ENCODE measurements at regions not wholly inside any gene's neighbourhood (a gene's known extent, or its start where the extent isn't known, plus 50 kb on each side); places are given as distances from the start of the nearest gene placed in this dataset.
"Not testable (repeated sequence)": the region's sequence is repeated elsewhere in the genome, so short reads cannot be mapped to it uniquely, and the experiment has no call there.

- no peak for DNase-seq (ENCODE audit: low read depth)
These were observed 911.9 kb downstream of the TTLL7 start for GRCh38 chr1:83086986-83087512.

DNA sequence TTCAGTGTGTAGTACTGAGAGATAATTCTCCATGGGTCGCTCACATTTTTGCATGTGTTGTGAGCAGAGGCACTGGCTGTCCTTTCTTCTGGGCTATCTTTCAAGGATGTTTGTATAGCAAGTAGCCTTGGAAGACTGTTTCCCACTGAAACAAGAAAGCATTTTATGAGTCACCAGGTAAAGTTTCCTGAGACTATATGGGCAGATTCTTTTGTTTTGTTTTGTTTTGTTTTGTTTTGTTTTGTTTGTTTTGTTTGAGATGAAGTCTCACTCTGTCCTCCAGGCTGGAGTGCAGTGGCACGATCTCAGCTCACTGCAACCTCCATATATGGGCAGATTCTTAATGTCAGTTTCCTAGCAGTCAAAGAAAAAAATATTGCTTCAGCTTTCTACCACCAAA lies 912.6 kb downstream of the TTLL7 start:
- DNase-seq (ENCODE audit: low read depth), result no peak

DNA sequence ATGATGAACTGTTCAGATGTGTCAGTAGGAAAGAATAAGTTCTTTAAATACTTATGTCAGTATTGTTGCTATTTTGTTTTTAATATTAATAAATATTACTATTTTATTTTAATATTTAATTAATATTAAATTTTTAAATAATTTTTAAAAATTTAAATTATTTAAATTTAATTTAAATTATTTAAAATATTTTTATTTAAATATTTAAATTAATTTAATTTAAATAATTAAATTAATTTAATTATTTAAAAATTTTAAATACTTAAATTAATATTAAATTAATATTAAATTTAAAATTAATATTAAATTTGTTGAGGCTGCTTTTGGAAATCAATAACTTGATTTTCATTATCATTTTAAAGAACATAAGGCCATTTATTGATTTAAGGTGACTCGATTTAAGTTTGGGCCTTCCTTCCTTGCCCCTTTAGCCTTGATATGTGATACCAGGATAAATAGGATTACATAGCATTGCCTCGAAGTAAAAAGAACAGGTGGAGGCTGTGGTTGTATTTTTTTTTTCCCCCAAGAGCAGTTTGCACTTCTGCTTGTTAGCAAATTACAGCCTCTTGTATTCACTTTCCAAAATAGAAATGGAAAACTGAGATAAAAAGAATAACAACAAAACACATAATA lies 915.2 kb downstream of the TTLL7 start:
- no peak for DNase-seq (ENCODE audit: low read depth)

GRCh38 chr1:83077411-83077810 lies 921.5 kb downstream of the TTLL7 start:
- DNase-seq (ENCODE audit: low read depth), result no peak

DNA sequence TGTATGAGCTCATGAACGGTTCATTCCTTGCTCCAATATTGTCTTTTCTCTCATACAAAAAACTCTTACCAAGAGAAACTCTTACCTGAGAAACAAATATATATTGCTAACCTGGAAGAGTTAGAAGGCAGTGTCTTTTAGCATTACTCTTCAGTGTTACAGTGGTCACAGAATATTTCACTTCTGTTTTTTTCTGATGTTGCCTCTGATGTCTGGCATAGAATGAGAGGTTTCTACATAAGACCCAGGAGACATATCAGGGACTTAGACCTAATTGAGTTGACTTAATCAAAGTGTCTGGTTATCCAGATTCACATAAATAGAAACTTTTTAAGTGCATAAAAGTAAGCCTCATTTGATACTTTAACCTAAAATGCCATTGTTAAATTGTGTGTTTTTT lies 923.8 kb downstream of the TTLL7 start:
- DNase-seq (ENCODE audit: low read depth), result no peak

GRCh38 chr1:83067954-83068353 lies 931.0 kb downstream of the TTLL7 start:
- DNase-seq (ENCODE audit: low read depth), result no peak

DNA sequence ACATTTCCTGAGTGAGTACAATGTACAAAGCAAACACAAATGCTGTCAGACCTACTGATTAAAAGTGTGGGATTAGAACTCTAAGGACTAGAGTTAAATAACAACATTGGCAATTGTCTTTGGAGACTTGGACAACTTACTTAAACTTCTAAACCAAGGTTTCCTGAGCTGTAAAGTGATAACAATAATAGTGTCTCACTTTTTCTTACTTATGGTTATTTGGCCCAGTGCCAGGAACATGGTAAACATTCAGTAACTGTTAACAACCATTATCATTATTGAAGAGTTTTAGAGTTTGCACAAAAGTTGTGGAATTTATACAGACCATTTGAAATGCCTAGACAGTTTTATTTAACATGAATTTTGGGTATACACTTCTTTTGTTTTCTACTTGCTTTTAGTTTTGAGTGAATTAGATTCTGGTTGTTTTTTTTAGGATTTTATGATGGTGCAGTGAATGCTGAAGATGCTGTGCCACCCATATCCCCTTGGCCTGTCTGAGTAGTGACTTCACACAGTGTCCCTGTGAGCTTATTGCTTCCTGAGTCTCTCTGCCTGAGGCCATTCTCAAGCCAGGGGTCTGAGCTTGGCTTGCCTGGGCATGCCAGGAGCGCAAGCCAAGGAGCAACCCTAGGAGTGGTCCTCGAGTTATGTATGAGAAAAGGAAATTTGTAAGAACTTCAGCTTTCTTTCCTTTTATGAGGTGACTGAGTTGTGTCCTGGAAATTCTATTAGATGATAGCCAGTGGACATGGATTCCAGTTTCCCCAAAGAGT lies 932.8 kb downstream of the TTLL7 start:
- no peak for DNase-seq (ENCODE audit: low read depth)

DNA sequence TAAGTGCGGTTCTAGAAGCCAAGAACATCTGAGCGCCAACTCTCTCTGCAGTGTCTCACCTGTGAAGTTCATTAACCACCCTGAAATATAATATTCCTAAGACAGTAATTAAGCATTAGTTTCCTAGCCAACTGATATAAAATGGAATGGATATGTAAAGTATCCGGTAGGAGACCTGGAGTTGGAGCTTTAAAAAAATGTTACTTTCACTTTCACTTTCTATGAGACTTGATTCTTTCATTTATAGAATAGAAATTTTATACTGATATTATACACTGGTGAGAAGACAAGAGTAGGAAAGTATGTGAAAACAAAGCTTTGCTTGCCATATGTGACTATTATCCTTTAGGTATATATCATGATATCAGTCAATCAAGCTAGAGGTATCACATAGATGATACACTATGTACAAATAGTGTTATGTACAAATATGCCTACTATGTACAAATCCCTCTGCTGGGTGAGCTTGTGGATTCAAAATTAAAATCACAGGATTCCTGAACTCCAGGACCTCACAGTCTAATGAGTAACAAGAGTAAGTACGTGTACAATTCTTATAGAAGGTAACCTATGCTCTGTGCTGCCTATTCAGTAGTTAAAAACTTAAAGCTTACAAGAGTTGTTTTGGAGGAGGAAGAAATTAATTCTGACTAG lies 934.2 kb downstream of the TTLL7 start:
- no peak for DNase-seq (ENCODE audit: low read depth)

DNA sequence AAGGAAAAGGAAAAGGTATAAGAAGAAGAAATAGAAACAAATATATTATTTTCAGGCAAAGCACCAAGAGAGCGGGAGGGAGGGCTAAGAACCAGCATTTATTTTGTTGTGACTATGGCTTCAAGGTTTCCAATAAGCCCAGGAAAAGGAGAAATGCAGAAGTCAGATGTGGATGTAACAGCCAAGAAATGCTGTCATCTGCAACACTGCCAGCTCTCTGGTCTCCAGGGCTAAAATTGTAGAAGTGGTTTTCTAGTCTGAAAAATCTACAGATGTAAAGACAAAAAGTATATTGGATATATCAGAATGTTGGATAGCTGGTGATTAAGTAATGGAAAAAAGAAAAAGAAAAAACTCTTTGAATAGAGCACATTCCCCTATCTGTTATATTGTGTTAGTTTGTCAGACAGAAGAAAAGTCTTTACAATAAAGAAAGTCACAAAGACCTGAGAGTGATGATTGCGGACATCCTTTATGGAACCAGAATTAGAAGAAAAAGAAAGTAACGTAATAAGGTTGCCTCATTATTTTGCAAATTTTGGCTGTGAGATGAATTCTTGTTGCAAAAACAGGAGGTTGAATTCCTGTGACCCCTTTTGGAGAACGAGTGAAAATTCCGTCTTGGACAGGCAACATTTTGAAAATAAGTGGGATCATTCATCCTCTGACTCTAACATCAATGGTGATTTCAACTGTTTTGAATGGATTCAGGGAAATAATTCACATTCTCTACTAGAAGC lies 938.1 kb downstream of the TTLL7 start:
- DNase-seq (ENCODE audit: low read depth), result no peak

- DNase-seq (ENCODE audit: low read depth), result no peak
These were observed 938.7 kb downstream of the TTLL7 start for GRCh38 chr1:83060221-83060620.

- no peak for DNase-seq (ENCODE audit: low read depth)
These were observed 940.6 kb downstream of the TTLL7 start for GRCh38 chr1:83058327-83058726.

DNA sequence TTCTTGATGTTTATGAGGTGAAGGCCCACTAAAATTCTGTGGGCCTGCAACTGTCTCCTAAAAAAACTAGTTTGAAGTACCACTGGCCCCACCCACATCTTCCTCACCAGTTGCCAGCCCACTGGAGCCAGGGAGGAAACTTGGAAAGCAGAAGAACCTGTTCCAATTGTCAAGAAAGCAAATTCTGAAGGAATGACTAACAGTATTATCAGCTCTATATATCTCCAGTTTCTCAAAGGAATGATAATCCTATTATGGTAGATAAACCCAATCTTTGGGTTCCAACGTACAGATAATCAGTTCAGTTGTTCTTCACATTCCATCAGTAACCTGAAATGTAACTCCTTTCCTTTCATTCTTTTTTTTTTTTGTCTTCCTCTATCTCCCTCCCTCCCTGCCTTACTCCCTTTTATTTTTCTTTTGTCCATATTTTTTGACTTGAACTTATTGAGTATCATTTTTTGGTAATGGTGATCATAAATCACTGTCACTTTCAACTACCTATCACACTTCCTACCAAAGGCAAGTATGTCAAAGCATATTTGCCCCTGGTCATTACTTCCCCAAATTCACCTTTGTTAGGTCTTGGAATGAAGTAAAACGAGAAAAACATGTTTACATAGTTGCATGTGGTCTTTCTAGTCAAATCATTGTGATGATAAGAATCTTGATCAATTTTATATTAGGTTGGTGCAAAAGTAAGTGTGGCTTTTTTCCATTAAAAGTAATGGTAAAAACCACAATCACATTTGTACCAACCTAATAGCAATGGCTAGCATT lies 943.4 kb downstream of the TTLL7 start:
- DNase-seq (ENCODE audit: low read depth), result no peak

DNA sequence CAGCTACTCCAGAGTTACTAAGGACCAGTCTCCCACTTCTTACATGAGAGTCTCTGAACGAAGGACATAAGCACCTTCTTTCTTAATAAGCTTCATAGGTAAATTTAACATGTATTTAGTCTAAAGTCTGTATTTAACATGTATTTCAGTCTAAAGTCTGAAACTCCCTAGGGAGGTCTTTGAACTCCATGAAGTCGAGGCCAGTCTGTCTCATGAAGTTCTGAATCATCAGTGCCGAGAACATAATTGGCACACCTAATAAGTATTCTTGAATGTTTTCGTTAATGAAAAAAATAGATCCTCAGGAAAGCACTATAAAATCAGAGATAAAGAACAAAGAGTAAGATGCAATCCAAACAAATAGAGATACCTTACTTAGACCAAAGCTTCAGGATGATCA lies 945.5 kb downstream of the TTLL7 start:
- no peak for DNase-seq (ENCODE audit: low read depth)

DNA sequence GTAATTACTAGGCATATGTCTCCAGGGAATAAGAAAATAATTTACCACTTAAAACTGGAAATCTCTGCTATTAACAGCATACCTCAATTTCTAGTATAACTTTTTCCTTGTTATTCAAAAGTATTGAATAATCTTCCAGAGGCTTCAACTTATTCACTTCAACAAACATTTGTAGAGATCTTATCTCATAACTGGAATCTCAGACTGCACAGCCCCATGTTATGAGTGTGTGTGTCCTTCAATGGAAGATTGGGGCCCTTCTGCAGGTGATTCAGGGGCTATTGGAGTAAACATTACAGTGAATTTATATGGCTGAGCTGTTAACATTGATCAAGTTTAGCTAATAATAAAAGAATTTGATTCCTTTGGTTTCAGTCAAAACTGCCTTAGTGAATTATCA lies 946.1 kb downstream of the TTLL7 start:
- no peak for DNase-seq (ENCODE audit: low read depth)

GRCh38 chr1:83051053-83051452 lies 947.9 kb downstream of the TTLL7 start:
- DNase-seq (ENCODE audit: low read depth), result not testable (repeated sequence)

DNA sequence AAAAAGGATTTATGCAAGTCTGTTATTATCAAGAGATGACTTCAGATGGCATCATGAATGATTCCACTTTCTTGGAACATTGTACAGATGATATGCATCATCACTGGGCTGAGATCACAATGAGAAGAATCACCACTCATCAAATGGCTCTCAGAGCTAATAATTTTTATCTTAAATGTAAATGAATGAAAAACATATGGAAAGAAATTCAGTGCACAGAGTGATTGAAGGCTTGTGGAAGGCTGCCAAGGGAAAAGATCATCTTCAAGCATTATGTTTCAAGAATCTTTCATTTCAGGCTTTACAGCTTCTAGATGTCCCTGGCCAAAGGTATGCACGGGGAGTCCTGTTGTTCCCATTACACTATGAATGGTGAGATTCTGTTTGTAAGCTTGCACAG lies 955.7 kb downstream of the TTLL7 start:
- DNase-seq (ENCODE audit: low read depth), result no peak

- DNase-seq (ENCODE audit: low read depth), result not testable (repeated sequence)
These were observed 959.8 kb downstream of the TTLL7 start for GRCh38 chr1:83039091-83039490.

GRCh38 chr1:83034851-83035250 lies 964.1 kb downstream of the TTLL7 start:
- no peak for DNase-seq (ENCODE audit: low read depth)

GRCh38 chr1:83033682-83034081 lies 965.2 kb downstream of the TTLL7 start:
- DNase-seq (ENCODE audit: low read depth), result no peak

DNA sequence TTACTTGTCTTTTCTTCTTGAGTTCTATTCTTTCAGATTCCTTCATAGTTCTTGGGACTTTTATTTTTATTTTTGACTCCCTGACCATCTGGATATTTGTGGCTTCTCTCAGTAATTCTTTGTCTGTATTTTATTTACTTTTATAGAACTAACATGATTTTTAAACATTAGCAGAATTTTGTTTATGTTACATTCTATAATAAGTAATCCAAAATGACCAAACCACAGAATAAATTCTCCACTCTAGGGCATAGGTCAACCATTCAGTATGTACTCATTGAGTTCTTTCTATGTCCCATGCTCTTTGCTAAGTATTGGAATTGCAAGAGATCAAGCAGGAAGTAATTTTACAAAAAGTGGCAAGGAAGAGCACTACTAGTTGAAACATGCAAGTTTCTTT lies 969.0 kb downstream of the TTLL7 start:
- no peak for DNase-seq (ENCODE audit: low read depth)

GRCh38 chr1:83029050-83029449 lies 969.9 kb downstream of the TTLL7 start:
- DNase-seq (ENCODE audit: low read depth), result no peak

GRCh38 chr1:83028467-83028866 lies 970.5 kb downstream of the TTLL7 start:
- no peak for DNase-seq (ENCODE audit: low read depth)
